ENCODE measurements at regions not wholly inside any gene's neighbourhood (a gene's known extent, or its start where the extent isn't known, plus 50 kb on each side); places are given as distances from the start of the nearest gene placed in this dataset.

DNA sequence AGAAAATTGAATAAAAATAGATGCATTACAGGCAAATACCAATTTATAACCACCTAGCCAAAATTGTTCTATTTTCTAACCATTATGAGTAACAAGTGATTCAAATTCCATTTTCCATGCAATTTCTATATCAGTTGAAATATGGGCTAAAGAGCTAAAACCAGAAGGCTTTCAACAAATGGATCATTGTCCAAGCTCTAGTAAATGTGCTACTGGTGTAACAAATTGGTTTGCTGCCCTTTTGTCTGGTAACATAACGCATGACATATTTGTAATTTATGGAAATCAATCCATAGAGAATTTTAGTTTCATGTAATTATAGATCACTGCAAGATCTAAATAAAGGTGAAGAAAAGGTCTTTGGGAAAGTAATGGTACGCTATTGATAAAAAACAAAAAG lies 708.0 kb upstream of the GRAMD2B start:
- ChIA-PET POLR2A (no interaction called here), CTCF (no interaction called here)
- no peak overlapping the region for H3K4me3 Mint-ChIP-seq
- Histone ChIP-seq H3K4me1 (ENCODE audit: control insufficient read depth in 2 of 2, insufficient read depth in 2 of 2, low read length in 2 of 2) (no peaks in the 10 kb centered on the region), H3K9me3 (ENCODE audit: control insufficient read depth in 2 of 3, low read length in 3 of 3) (peaks cover 0 to 5% (median 0%) of the 10 kb centered on the region in 3 experiments), H3K27ac (ENCODE audit: low read depth, low read length) (no peak overlapping the region), H3K4me3 (ENCODE audit: low read length) (no peak overlapping the region), H3K36me3 (ENCODE audit: control insufficient read depth in 2 of 3, insufficient read depth in 3 of 3, low read length in 3 of 3) (no peaks in the 10 kb centered on the region), H3K27me3 (ENCODE audit: control insufficient read depth in 2 of 2, insufficient read depth in 2 of 2, low read length in 2 of 2) (no peaks in the 10 kb centered on the region)
- no peak overlapping the region for H3K27ac Mint-ChIP-seq
- intact Hi-C loops (cut with micrococcal nuclease): no loop called here
- H3K27me3 Mint-ChIP-seq: no peaks in the 10 kb centered on the region
- peaks cover 0 to 5% (median 0%) of the 10 kb centered on the region in 5 donors for H3K36me3 Mint-ChIP-seq
- no peak for DNase-seq
- H3K9me3 Mint-ChIP-seq: peaks cover 0 to 9% (median 3%) of the 10 kb centered on the region in 11 donors
- ATAC-seq: no peak
- H3K4me1 Mint-ChIP-seq: no peaks in the 10 kb centered on the region

DNA sequence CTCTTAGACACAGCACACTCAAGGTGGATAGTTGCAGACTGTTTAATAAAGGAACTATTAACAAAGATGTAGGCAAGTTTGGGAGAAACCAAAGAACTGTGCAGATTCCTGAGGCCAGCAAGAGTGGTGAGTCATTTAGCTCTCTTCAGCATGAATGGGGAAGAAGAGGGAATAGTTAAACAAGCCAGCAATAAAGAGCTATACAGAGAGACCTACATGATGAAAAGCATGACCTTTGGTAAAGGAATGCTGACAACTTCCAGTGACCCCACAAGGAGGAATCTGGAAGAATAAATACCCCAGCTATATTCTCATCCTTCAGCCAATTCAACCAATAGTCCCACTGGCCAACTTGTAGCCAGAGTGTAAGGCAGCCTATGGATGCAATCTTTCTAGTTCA lies 706.0 kb upstream of the GRAMD2B start:
- ChIA-PET POLR2A (no interaction called here), CTCF (no interaction called here)
- H3K27me3 Mint-ChIP-seq: no peaks in the 10 kb centered on the region
- DNase-seq (no peak), ATAC-seq (no peak)
- no peaks in the 10 kb centered on the region for H3K36me3 ChIP-seq (ENCODE audit: control insufficient read depth in 2 of 3, insufficient read depth in 3 of 3, low read length in 3 of 3)
- H3K9me3 Mint-ChIP-seq: peaks cover 0 to 11% (median 3%) of the 10 kb centered on the region in 11 donors
- H3K4me3 ChIP-seq (ENCODE audit: low read length): no peak overlapping the region
- H3K4me1 ChIP-seq (ENCODE audit: control insufficient read depth in 2 of 2, insufficient read depth in 2 of 2, low read length in 2 of 2): no peaks in the 10 kb centered on the region
- H3K4me3 Mint-ChIP-seq: no peak overlapping the region
- H3K9me3 ChIP-seq (ENCODE audit: control insufficient read depth in 2 of 3, low read length in 3 of 3): peaks cover 0 to 5% (median 0%) of the 10 kb centered on the region in 3 experiments
- H3K36me3 Mint-ChIP-seq: peaks cover 0 to 5% (median 0%) of the 10 kb centered on the region in 5 donors
- H3K27ac Mint-ChIP-seq: no peak overlapping the region
- intact Hi-C loops (cut with micrococcal nuclease): no loop called here
- no peaks in the 10 kb centered on the region for H3K4me1 Mint-ChIP-seq
- H3K27ac ChIP-seq (ENCODE audit: low read depth, low read length): no peak overlapping the region
- no peaks in the 10 kb centered on the region for H3K27me3 ChIP-seq (ENCODE audit: control insufficient read depth in 2 of 2, insufficient read depth in 2 of 2, low read length in 2 of 2)

DNA sequence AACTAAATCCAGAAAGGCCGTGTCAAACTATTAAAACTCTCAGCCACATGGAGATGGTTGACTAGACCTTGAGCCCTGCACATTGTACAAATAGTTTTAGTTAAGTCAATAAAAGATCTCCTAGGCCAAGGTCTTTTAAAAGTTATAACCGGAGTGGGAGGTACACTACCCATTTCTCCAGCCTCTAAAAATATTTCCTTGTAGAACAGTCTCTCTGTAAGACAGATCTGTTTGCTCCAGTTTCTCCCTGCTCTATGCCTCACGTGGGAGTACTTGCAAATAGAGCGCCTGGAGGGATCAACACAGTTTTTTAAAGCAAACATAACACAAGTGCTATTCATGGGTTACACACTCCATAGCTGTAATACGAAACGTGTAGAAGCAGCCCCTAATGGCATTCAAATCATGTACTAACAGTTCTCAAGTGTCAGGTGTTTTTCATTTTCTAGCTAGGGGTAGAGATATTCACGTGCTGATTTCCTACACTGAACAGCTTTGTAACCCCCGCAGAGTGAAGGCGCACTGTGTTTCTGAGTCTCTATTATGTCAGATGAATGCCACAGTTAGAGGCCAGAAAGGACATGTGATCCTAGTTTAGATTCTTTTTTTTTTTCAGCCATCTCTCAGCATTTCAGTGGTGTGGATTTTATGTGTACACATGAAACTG lies 703.4 kb upstream of the GRAMD2B start:
- Mint-ChIP-seq H3K9me3 (peaks cover 0 to 7% (median 0%) of the 10 kb centered on the region in 11 donors), H3K27ac (no peak overlapping the region), H3K27me3 (no peaks in the 10 kb centered on the region), H3K36me3 (peaks cover 0 to 5% (median 0%) of the 10 kb centered on the region in 5 donors), H3K4me1 (no peaks in the 10 kb centered on the region), H3K4me3 (no peak overlapping the region)
- Histone ChIP-seq H3K4me3 (ENCODE audit: low read length) (no peak overlapping the region), H3K4me1 (ENCODE audit: control insufficient read depth in 2 of 2, insufficient read depth in 2 of 2, low read length in 2 of 2) (no peaks in the 10 kb centered on the region), H3K36me3 (ENCODE audit: control insufficient read depth in 2 of 3, insufficient read depth in 3 of 3, low read length in 3 of 3) (no peaks in the 10 kb centered on the region), H3K9me3 (ENCODE audit: control insufficient read depth in 2 of 3, low read length in 3 of 3) (peaks cover 0 to 5% (median 0%) of the 10 kb centered on the region in 3 experiments), H3K27me3 (ENCODE audit: control insufficient read depth in 2 of 2, insufficient read depth in 2 of 2, low read length in 2 of 2) (no peaks in the 10 kb centered on the region), H3K27ac (ENCODE audit: low read depth, low read length) (no peak overlapping the region)
- ChIA-PET POLR2A (no interaction called here), CTCF (no interaction called here)
- DNase-seq (no peak), ATAC-seq (no peak)
- intact Hi-C loops (cut with micrococcal nuclease): no loop called here

DNA sequence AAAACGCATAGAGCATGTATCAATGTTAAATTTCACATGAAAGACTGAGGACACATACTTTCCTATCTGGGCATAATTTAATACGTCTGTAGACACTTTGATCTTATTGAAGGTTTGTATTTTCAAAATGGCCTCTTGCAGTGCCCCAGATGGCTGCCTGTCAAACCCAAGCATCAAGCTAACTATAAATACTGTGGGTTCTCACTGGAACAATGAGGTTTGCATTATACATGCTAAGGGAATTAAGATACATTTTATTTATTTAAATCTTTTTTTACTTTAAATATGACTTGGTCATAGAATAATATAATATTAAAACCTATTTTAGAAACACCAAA lies 702.9 kb upstream of the GRAMD2B start:
- H3K36me3 ChIP-seq (ENCODE audit: control insufficient read depth in 2 of 3, insufficient read depth in 3 of 3, low read length in 3 of 3): no peaks in the 10 kb centered on the region
- ATAC-seq: no peak
- H3K36me3 Mint-ChIP-seq: peaks cover 0 to 5% (median 0%) of the 10 kb centered on the region in 5 donors
- H3K4me1 Mint-ChIP-seq: no peaks in the 10 kb centered on the region
- intact Hi-C loops (cut with micrococcal nuclease): no loop called here
- H3K9me3 Mint-ChIP-seq: peaks cover 0 to 7% (median 0%) of the 10 kb centered on the region in 11 donors
- no peak overlapping the region for H3K27ac ChIP-seq (ENCODE audit: low read depth, low read length)
- no peak for DNase-seq
- peaks cover 0 to 5% (median 0%) of the 10 kb centered on the region in 3 experiments for H3K9me3 ChIP-seq (ENCODE audit: control insufficient read depth in 2 of 3, low read length in 3 of 3)
- CTCF ChIA-PET: no interaction called here
- no peaks in the 10 kb centered on the region for H3K27me3 Mint-ChIP-seq
- no peak overlapping the region for H3K27ac Mint-ChIP-seq
- no peaks in the 10 kb centered on the region for H3K4me1 ChIP-seq (ENCODE audit: control insufficient read depth in 2 of 2, insufficient read depth in 2 of 2, low read length in 2 of 2)
- H3K4me3 Mint-ChIP-seq: no peak overlapping the region
- H3K4me3 ChIP-seq (ENCODE audit: low read length): no peak overlapping the region
- POLR2A ChIA-PET: no interaction called here
- H3K27me3 ChIP-seq (ENCODE audit: control insufficient read depth in 2 of 2, insufficient read depth in 2 of 2, low read length in 2 of 2): no peaks in the 10 kb centered on the region

DNA sequence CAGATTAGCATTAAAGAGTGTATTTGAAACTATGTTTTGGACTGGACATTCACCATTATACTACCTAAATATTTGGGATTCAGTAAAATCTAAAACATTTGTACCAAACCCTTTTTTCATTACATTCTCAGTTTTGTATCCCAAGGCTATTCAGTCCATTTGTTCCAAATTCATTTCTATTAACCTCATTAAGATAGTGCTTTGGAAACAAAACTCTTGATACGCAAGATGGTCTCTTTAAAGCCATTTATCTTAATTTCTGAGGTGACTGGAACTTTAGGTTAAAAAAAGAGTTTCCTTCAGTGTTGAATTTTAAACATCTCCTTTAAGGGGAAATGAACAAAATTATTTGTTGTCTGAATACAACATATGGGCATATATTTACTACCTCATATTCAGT lies 702.5 kb upstream of the GRAMD2B start:
- Mint-ChIP-seq H3K9me3 (peaks cover 0 to 7% (median 0%) of the 10 kb centered on the region in 11 donors), H3K27me3 (no peaks in the 10 kb centered on the region), H3K27ac (no peak overlapping the region), H3K36me3 (peaks cover 0 to 5% (median 0%) of the 10 kb centered on the region in 5 donors), H3K4me1 (no peaks in the 10 kb centered on the region), H3K4me3 (no peak overlapping the region)
- no peaks in the 10 kb centered on the region for H3K4me1 ChIP-seq (ENCODE audit: control insufficient read depth in 2 of 2, insufficient read depth in 2 of 2, low read length in 2 of 2)
- peaks cover 0 to 5% (median 0%) of the 10 kb centered on the region in 3 experiments for H3K9me3 ChIP-seq (ENCODE audit: control insufficient read depth in 2 of 3, low read length in 3 of 3)
- ChIA-PET CTCF (no interaction called here), POLR2A (no interaction called here)
- no peak overlapping the region for H3K4me3 ChIP-seq (ENCODE audit: low read length)
- DNase-seq (no peak), ATAC-seq (no peak)
- no peaks in the 10 kb centered on the region for H3K36me3 ChIP-seq (ENCODE audit: control insufficient read depth in 2 of 3, insufficient read depth in 3 of 3, low read length in 3 of 3)
- intact Hi-C loops (cut with micrococcal nuclease): no loop called here
- no peaks in the 10 kb centered on the region for H3K27me3 ChIP-seq (ENCODE audit: control insufficient read depth in 2 of 2, insufficient read depth in 2 of 2, low read length in 2 of 2)
- no peak overlapping the region for H3K27ac ChIP-seq (ENCODE audit: low read depth, low read length)

DNA sequence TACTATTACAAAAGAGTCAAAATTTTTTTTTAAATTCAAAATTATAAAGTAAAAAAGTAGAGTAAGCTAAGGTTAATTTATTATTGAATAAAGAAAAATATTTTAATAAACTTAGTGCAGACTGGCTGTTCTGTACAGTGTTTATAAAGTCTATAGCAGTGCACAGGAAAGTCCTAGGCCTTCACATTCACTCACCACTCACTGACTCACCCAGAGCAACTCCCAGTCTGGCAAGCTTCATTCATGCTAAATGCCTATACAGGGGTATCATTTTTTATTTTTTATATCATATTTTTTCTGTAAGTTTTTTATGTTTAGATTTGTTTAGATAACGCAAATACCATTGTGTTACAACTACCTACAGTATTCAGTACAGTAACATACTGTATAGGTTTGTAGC lies 700.7 kb upstream of the GRAMD2B start:
- H3K36me3 ChIP-seq (ENCODE audit: control insufficient read depth in 2 of 3, insufficient read depth in 3 of 3, low read length in 3 of 3): no peaks in the 10 kb centered on the region
- intact Hi-C loops (cut with micrococcal nuclease): no loop called here
- no peaks in the 10 kb centered on the region for H3K4me1 ChIP-seq (ENCODE audit: control insufficient read depth in 2 of 2, insufficient read depth in 2 of 2, low read length in 2 of 2)
- H3K27me3 ChIP-seq (ENCODE audit: control insufficient read depth in 2 of 2, insufficient read depth in 2 of 2, low read length in 2 of 2): no peaks in the 10 kb centered on the region
- ChIA-PET POLR2A (no interaction called here), CTCF (no interaction called here)
- Mint-ChIP-seq H3K36me3 (no peaks in the 10 kb centered on the region), H3K4me3 (no peak overlapping the region), H3K4me1 (no peaks in the 10 kb centered on the region), H3K27me3 (no peaks in the 10 kb centered on the region), H3K9me3 (peaks cover 0 to 7% (median 0%) of the 10 kb centered on the region in 11 donors), H3K27ac (no peak overlapping the region)
- no peaks in the 10 kb centered on the region for H3K9me3 ChIP-seq (ENCODE audit: control insufficient read depth in 2 of 3, low read length in 3 of 3)
- no peak overlapping the region for H3K27ac ChIP-seq (ENCODE audit: low read depth, low read length)
- no peak for ATAC-seq
- DNase-seq: no peak
- H3K4me3 ChIP-seq (ENCODE audit: low read length): no peak overlapping the region

DNA sequence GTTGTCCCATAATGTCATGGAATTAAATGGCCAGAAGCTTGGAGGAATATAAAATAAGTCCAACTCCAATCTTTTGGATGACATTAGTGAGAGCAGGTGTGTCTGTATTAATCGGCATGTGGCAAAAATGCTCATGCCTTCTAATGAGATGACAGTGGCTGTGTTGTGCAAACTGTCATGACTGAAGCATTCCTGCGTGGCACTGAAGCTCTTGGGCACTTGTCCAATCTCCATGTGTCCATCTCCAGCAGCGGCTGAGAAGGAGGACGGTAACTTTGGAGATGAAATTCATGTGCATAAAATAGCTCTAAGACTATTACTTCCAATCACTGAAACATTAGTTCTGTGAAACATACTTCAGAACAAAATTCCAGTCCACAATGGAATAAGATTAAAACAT lies 697.5 kb upstream of the GRAMD2B start:
- Mint-ChIP-seq H3K27me3 (no peaks in the 10 kb centered on the region), H3K4me1 (no peaks in the 10 kb centered on the region), H3K27ac (no peak overlapping the region), H3K4me3 (no peak overlapping the region), H3K36me3 (no peaks in the 10 kb centered on the region), H3K9me3 (peaks cover 0 to 14% (median 2%) of the 10 kb centered on the region in 11 donors)
- no peaks in the 10 kb centered on the region for H3K36me3 ChIP-seq (ENCODE audit: control insufficient read depth in 2 of 3, insufficient read depth in 3 of 3, low read length in 3 of 3)
- no peaks in the 10 kb centered on the region for H3K27me3 ChIP-seq (ENCODE audit: control insufficient read depth in 2 of 2, insufficient read depth in 2 of 2, low read length in 2 of 2)
- H3K4me1 ChIP-seq (ENCODE audit: control insufficient read depth in 2 of 2, insufficient read depth in 2 of 2, low read length in 2 of 2): no peaks in the 10 kb centered on the region
- ChIA-PET CTCF (no interaction called here), POLR2A (no interaction called here)
- no peak overlapping the region for H3K27ac ChIP-seq (ENCODE audit: low read depth, low read length)
- H3K9me3 ChIP-seq (ENCODE audit: control insufficient read depth in 2 of 3, low read length in 3 of 3): no peaks in the 10 kb centered on the region
- ATAC-seq (no peak), DNase-seq (no peak)
- intact Hi-C loops (cut with micrococcal nuclease): no loop called here
- no peak overlapping the region for H3K4me3 ChIP-seq (ENCODE audit: low read length)

Data from naive thymus-derived CD4-positive, alpha-beta T cell (primary cell).